ENCODE measurements at regions not wholly inside any gene's neighbourhood (a gene's known extent, or its start where the extent isn't known, plus 50 kb on each side); places are given as distances from the start of the nearest gene placed in this dataset.

DNA sequence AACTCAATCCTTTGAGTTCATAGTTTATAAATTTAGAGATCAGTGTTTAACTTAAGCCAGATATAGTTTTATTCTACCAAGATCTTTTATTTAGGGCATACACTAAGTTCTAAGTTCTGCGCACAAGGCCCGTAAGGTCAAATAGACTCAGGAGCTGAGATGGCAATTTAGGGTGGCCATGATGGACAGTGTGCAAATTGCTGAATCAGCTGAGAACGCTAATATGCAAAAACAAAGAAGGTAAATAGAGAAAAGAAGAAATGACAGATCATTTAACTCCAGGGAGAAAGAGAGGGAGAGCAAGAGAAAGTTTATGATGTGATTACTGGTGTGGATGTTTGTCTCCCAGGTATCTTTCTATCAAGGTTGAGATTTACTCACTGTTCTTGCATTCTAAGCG is 678.5 kb downstream of the OTOL1 start:
- TF ChIP-seq, protein P1, sequence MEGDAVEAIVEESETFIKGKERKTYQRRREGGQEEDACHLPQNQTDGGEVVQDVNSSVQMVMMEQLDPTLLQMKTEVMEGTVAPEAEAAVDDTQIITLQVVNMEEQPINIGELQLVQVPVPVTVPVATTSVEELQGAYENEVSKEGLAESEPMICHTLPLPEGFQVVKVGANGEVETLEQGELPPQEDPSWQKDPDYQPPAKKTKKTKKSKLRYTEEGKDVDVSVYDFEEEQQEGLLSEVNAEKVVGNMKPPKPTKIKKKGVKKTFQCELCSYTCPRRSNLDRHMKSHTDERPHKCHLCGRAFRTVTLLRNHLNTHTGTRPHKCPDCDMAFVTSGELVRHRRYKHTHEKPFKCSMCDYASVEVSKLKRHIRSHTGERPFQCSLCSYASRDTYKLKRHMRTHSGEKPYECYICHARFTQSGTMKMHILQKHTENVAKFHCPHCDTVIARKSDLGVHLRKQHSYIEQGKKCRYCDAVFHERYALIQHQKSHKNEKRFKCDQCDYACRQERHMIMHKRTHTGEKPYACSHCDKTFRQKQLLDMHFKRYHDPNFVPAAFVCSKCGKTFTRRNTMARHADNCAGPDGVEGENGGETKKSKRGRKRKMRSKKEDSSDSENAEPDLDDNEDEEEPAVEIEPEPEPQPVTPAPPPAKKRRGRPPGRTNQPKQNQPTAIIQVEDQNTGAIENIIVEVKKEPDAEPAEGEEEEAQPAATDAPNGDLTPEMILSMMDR (IDR thresholded peaks at IDR 0.05; ENCODE audit: low read depth, low read length) = no peak
- TF ChIP-seq EZH2phosphoT487 (IDR thresholded peaks at IDR 0.05; ENCODE audit: low read depth) = no peak

Data from OCI-LY3 (cell line).